HepG2 (cell line): ENCODE measurements at regions not wholly inside any gene's neighbourhood (a gene's known extent, or its start where the extent isn't known, plus 50 kb on each side); places are given as distances from the start of the nearest gene placed in this dataset.

Experiments used
- HMG20B ChIP-seq: conservative IDR thresholded peaks from 2 replicates; pipeline ENCODE4 v1.6.1; 2016; ENCODE audit warnings: missing genetic modification reagents, missing compliant biosample characterization
- NFE2L1 ChIP-seq: sonication (generic); formaldehyde crosslinking; IDR thresholded peaks from 2 replicates; pipeline ENCODE4 v1.4.0; 2020; ENCODE audit warnings: missing genetic modification reagents, mild to moderate bottlenecking, borderline replicate concordance
- NR2F1 ChIP-seq, 2 experiments: fragments of 450-650 bp in 1 of 2; formaldehyde crosslinking in 1 of 2; IDR thresholded peaks; 2 replicates each; pipeline versions ENCODE4 v1.5.0 to v1.6.1; 2016 to 2020; ENCODE audit warnings: mild to moderate bottlenecking in 1 of 2, missing compliant biosample characterization in 1 of 2, missing genetic modification reagents in 1 of 2, moderate library complexity in 1 of 2
- SKI ChIP-seq: fragments of 450-650 bp; IDR thresholded peaks from one replicate; pipeline ENCODE4 v1.6.1; 2018; ENCODE audit warnings: mild to moderate bottlenecking; ENCODE audit not compliant: partially characterized antibody
- ZNF331 ChIP-seq: sonication (generic); formaldehyde crosslinking; IDR thresholded peaks from 2 replicates; pipeline ENCODE4 v1.4.0; 2020; ENCODE audit warnings: missing genetic modification reagents
- ZNF615 ChIP-seq: sonication (generic); formaldehyde crosslinking; IDR thresholded peaks from 2 replicates; pipeline ENCODE4 v1.5.0; 2020; ENCODE audit warnings: mild to moderate bottlenecking, missing genetic modification reagents, borderline replicate concordance
- ZNF616 ChIP-seq: sonication (generic); formaldehyde crosslinking; IDR thresholded peaks from 2 replicates; pipeline ENCODE4 v1.5.0; 2020; ENCODE audit warnings: low read depth, mild to moderate bottlenecking, missing genetic modification reagents
- ZNF672 ChIP-seq: sonication (generic); formaldehyde crosslinking; IDR thresholded peaks from 2 replicates; pipeline ENCODE4 v1.8.1; 2022; ENCODE audit warnings: missing genetic modification reagents
- ZNF747 ChIP-seq: sonication (generic); formaldehyde crosslinking; IDR thresholded peaks from 2 replicates; pipeline ENCODE4 v1.8.1; 2023; ENCODE audit warnings: missing genetic modification reagents, mild to moderate bottlenecking, borderline replicate concordance
- TF ChIP-seq, protein P1 (sequence below): sonication (generic); formaldehyde crosslinking; IDR thresholded peaks from one replicate; pipeline ENCODE4 v1.5.1; 2020; ENCODE audit warnings: mild to moderate bottlenecking, missing genetic modification reagents; ENCODE audit errors: not compliant biosample characterization

DNA sequence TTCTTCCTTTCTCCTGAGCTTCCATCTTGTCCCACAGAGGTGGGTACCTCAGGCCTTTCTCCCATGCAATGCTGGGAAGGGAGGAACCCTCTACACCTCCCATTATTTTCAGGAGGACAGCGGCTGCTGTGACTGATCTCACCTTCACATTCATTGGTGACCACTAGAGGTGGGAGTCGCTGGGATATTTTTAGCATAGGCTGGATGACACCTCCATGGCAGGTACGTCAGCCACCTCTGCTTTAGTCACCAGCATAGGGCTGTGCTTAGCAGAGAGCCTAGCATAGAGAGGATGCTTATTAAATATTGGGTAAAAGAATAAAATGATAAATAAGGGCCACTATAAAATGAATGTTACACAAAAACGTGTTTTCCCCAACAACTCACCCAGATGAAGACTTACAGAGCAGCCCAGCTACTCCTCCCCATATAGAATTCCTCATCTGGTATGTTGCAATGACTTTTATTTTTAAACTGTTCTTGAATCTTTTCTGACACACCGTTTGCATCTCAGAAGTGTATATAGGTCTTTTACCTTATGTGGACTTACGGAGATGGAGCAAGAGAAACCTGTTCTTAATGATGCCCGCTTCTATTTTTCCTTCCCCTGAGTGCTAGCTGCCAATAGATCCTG, 60.9 kb upstream of the SORBS2 start (continued):
- TF ChIP-seq, protein P1, sequence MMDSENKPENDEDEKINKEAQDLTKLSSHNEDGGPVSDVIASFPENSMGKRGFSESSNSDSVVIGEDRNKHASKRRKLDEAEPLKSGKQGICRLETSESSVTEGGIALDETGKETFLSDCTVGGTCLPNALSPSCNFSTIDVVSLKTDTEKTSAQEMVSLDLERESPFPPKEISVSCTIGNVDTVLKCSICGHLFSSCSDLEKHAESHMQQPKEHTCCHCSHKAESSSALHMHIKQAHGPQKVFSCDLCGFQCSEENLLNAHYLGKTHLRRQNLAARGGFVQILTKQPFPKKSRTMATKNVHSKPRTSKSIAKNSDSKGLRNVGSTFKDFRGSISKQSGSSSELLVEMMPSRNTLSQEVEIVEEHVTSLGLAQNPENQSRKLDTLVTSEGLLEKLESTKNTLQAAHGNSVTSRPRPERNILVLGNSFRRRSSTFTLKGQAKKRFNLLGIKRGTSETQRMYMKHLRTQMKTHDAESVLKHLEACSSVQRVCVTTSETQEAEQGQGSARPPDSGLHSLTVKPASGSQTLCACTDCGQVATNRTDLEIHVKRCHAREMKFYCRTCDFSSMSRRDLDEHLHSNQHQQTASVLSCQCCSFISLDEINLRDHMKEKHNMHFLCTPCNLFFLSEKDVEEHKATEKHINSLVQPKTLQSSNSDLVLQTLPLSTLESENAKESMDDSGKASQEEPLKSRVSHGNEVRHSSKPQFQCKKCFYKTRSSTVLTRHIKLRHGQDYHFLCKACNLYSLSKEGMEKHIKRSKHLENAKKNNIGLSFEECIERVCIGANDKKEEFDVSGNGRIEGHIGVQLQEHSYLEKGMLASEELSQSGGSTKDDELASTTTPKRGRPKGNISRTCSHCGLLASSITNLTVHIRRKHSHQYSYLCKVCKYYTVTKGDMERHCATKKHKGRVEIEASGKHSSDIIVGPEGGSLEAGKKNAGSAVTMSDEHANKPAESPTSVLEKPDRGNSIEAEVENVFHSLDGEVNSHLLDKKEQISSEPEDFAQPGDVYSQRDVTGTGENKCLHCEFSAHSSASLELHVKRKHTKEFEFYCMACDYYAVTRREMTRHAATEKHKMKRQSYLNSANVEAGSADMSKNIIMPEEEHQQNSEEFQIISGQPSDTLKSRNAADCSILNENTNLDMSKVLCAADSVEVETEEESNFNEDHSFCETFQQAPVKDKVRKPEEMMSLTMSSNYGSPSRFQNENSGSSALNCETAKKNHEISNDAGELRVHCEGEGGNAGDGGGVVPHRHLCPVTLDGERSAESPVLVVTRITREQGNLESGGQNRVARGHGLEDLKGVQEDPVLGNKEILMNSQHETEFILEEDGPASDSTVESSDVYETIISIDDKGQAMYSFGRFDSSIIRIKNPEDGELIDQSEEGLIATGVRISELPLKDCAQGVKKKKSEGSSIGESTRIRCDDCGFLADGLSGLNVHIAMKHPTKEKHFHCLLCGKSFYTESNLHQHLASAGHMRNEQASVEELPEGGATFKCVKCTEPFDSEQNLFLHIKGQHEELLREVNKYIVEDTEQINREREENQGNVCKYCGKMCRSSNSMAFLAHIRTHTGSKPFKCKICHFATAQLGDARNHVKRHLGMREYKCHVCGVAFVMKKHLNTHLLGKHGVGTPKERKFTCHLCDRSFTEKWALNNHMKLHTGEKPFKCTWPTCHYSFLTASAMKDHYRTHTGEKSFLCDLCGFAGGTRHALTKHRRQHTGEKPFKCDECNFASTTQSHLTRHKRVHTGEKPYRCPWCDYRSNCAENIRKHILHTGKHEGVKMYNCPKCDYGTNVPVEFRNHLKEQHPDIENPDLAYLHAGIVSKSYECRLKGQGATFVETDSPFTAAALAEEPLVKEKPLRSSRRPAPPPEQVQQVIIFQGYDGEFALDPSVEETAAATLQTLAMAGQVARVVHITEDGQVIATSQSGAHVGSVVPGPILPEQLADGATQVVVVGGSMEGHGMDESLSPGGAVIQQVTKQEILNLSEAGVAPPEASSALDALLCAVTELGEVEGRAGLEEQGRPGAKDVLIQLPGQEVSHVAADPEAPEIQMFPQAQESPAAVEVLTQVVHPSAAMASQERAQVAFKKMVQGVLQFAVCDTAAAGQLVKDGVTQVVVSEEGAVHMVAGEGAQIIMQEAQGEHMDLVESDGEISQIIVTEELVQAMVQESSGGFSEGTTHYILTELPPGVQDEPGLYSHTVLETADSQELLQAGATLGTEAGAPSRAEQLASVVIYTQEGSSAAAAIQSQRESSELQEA (CRISPR knock-in tag), result no peak
- TF ChIP-seq ZNF747, result no peak
- TF ChIP-seq ZNF672 (CRISPR knock-in tag), result no peak
- no peak for TF ChIP-seq ZNF331 (CRISPR knock-in tag)
- no peak for TF ChIP-seq HMG20B
- no peak for TF ChIP-seq ZNF616 (CRISPR knock-in tag)
- TF ChIP-seq SKI, result no peak
- no peak for TF ChIP-seq ZNF615
- no peak for TF ChIP-seq NR2F1 (CRISPR knock-in tag; IDR thresholded peaks at IDR 0.05)
- TF ChIP-seq NFE2L1, result no peak
